Tibial nerve (tissue), 4 donors: ENCODE measurements at regions not wholly inside any gene's neighbourhood (a gene's known extent, or its start where the extent isn't known, plus 50 kb on each side); places are given as distances from the start of the nearest gene placed in this dataset.

Source experiments
- DNase-seq, 2 donors: peaks; one replicate each; pipeline ENCODE4 v3.0.0-alpha.2; 2019; ENCODE audit warnings: low spot score in 2 of 2
- H3K27ac ChIP-seq, 4 donors: fragments of 200-600 bp; sonication (generic) in 3 of 4; one replicate each; pipeline ENCODE4 v1.5.1; 2017 to 2019; ENCODE audit warnings: mild to moderate bottlenecking in 1 of 4
- H3K27me3 ChIP-seq, 2 donors: fragments of 200-600 bp; sonication (generic) in 1 of 2; one replicate each; pipeline versions ENCODE4 v1.5.1 to v1.6.0; 2017 to 2019
- H3K36me3 ChIP-seq, 3 donors: fragments of 200-600 bp; sonication (generic); one replicate each; pipeline ENCODE4 v1.5.1; 2018 to 2019
- H3K4me1 ChIP-seq, 4 donors: fragments of 200-600 bp; sonication (generic) in 3 of 4; one replicate each; pipeline ENCODE4 v1.5.1; 2017 to 2019
- H3K4me3 ChIP-seq, 4 donors: fragments of 200-600 bp; sonication (generic) in 3 of 4; one replicate each; pipeline ENCODE4 v1.5.1; 2017 to 2019; ENCODE audit warnings: mild to moderate bottlenecking in 1 of 4, moderate library complexity in 1 of 4
- H3K9me3 ChIP-seq, 4 donors: fragments of 200-600 bp; sonication (generic) in 3 of 4; one replicate each; pipeline ENCODE4 v1.5.1; 2017 to 2019
- CTCF ChIP-seq, 5 experiments: fragments of 200-600 bp in 3 of 5; fragments of 450-650 bp in 2 of 5; sonication (generic) in 3 of 5; IDR thresholded peaks; one replicate each; pipeline ENCODE4 v1.5.1; 2016 to 2019; ENCODE audit warnings: antibody characterized with exemption in 5 of 5, mild to moderate bottlenecking in 3 of 5, moderate library complexity in 2 of 5
- EP300 ChIP-seq, 2 donors: sonication (generic); formaldehyde crosslinking; IDR thresholded peaks; one replicate each; pipeline ENCODE4 v1.6.1; 2017; ENCODE audit warnings: antibody characterized with exemption in 2 of 2, mild to moderate bottlenecking in 1 of 2
- POLR2A ChIP-seq, 2 donors: fragments of 450-650 bp; IDR thresholded peaks; one replicate each; pipeline ENCODE4 v1.6.1; 2017; ENCODE audit warnings: antibody characterized with exemption in 2 of 2, mild to moderate bottlenecking in 2 of 2, moderate library complexity in 2 of 2
- WGBS, 2 donors: methylation state at CpG; one replicate each; pipeline ENCODE4 v1.1.5; 2018; 5-methylcytosine and 5-hydroxymethylcytosine counted together

DNA sequence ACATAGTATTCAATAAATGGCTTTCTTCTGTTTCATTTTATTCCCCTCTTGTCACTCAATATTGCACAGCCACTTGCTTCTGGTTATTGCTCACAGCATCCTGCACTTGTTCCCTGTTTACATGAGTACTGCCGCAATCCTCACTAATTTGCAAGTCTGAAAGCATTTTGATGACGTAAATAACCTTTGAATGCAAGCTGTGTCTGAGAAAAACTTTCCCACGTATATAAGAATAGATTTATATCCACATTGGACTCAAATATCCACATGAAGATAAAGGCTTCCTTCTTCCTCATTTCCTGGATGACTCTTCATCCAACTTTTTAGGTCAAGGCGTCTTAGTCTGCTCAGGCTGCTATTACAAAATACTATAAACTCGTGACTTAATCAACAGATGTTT lies 88.2 kb upstream of the DAP start:
- Histone ChIP-seq H3K4me3 (no peak overlapping the region), H3K4me1 (peaks cover 0 to 3% (median 0%) of the 10 kb centered on the region in 4 donors), H3K9me3 (no peaks in the 10 kb centered on the region), H3K27me3 (no peaks in the 10 kb centered on the region), H3K36me3 (no peaks in the 10 kb centered on the region), H3K27ac (no peak overlapping the region)
- 38 to 46% methylated on average over 5 of the region's 5 CpGs for WGBS, 2 donors
- no peak for DNase-seq
- no peak for TF ChIP-seq POLR2A (IDR thresholded peaks at IDR 0.05)
- TF ChIP-seq CTCF (IDR thresholded peaks at IDR 0.05), result no peak
- no peak for TF ChIP-seq EP300 (IDR thresholded peaks at IDR 0.05)

GRCh38 chr5:10844016-10844415 lies 83.0 kb upstream of the DAP start:
- Histone ChIP-seq H3K27ac (no peak overlapping the region), H3K9me3 (no peaks in the 10 kb centered on the region), H3K4me1 (no peaks in the 10 kb centered on the region), H3K27me3 (no peaks in the 10 kb centered on the region), H3K36me3 (no peaks in the 10 kb centered on the region), H3K4me3 (no peak overlapping the region)
- TF ChIP-seq CTCF (IDR thresholded peaks at IDR 0.05), result no peak
- TF ChIP-seq EP300 (IDR thresholded peaks at IDR 0.05), result no peak
- TF ChIP-seq POLR2A (IDR thresholded peaks at IDR 0.05), result no peak
- no peak for DNase-seq
- 73 to 79% methylated on average over 3 to 4 of the region's 4 CpGs for WGBS, 2 donors

GRCh38 chr5:10842823-10843222 lies 81.8 kb upstream of the DAP start:
- Histone ChIP-seq H3K27me3 (no peaks in the 10 kb centered on the region), H3K4me1 (no peaks in the 10 kb centered on the region), H3K27ac (no peak overlapping the region), H3K36me3 (no peaks in the 10 kb centered on the region), H3K9me3 (no peaks in the 10 kb centered on the region), H3K4me3 (no peak overlapping the region)
- TF ChIP-seq POLR2A (IDR thresholded peaks at IDR 0.05) (no peak), CTCF (IDR thresholded peaks at IDR 0.05) (no peak)
- 81 to 90% methylated on average over 3 of the region's 3 CpGs for WGBS, 2 donors
- no peak for DNase-seq

DNA sequence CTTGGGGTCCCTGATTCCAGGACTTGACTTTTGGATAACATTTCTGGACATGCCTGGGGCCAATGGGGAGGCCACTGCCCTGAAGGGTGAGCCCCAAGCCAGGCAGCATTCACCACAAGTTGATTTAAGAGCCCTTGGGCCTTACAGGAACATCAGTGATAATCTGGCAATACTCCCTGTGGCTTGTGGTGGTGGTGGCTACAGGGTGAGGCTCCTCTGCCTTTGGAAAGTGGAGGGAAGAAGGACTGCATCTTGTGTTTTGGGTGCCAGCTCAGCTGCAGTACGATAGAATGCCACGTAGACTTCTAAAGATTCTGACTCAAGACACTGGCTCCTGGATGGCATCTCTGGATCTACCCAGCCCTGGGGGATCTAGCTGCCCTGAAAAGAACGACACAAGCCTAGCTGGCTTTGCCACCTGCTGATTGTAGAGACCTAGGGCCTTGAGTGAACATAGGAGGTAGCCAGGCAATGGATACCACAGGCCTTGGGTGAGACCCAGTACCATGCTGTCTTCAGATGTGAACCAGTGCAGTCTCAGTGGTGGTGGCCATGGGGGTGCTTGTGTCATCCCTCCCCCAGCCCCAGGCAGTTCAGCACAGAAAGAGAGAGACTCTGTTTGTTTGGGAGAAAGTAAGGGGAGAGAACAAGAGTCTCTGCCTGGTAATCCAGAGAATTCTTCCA lies 79.0 kb upstream of the DAP start:
- H3K4me3 ChIP-seq, result no peak overlapping the region
- H3K36me3 ChIP-seq, result no peaks in the 10 kb centered on the region
- TF ChIP-seq EP300 (IDR thresholded peaks at IDR 0.05), result no peak
- no peak for TF ChIP-seq POLR2A (IDR thresholded peaks at IDR 0.05)
- no peak for TF ChIP-seq CTCF (IDR thresholded peaks at IDR 0.05)
- H3K27me3 ChIP-seq, result no peaks in the 10 kb centered on the region
- WGBS, 2 donors, result 83 to 87% methylated on average over 3 of the region's 3 CpGs
- H3K9me3 ChIP-seq, result no peaks in the 10 kb centered on the region
- no peaks in the 10 kb centered on the region for H3K4me1 ChIP-seq
- no peak overlapping the region for H3K27ac ChIP-seq
- no peak for DNase-seq

- no peak for DNase-seq
- WGBS, 2 donors, result 79 to 82% methylated on average over 3 of the region's 3 CpGs
- TF ChIP-seq CTCF (IDR thresholded peaks at IDR 0.05) (no peak), POLR2A (IDR thresholded peaks at IDR 0.05) (no peak), EP300 (IDR thresholded peaks at IDR 0.05) (no peak)
- Histone ChIP-seq H3K36me3 (no peaks in the 10 kb centered on the region), H3K4me3 (no peak overlapping the region), H3K27me3 (no peaks in the 10 kb centered on the region), H3K9me3 (no peaks in the 10 kb centered on the region), H3K4me1 (no peaks in the 10 kb centered on the region), H3K27ac (no peak overlapping the region)
These were observed 78.1 kb upstream of the DAP start for GRCh38 chr5:10839118-10839517.
